H1 (cell line): ENCODE measurements at regions not wholly inside any gene's neighbourhood (a gene's known extent, or its start where the extent isn't known, plus 50 kb on each side); places are given as distances from the start of the nearest gene placed in this dataset.

ENCODE experiments used
- CTCF ChIA-PET: fragments of 300-600 bp; sonication (Branson Sonifier 250); formaldehyde crosslinking; loops from one replicate; lab custom pipeline; 2021; ENCODE audit not compliant: partially characterized antibody; lab: Charles Lee
- POLR2A ChIA-PET: fragments of 300-600 bp; sonication (Branson Sonifier 250); formaldehyde crosslinking; loops from one replicate; lab custom pipeline; 2021; ENCODE audit warnings: inconsistent platforms; ENCODE audit not compliant: partially characterized antibody; lab: Charles Lee
- DNase-seq, 2 experiments: peaks; one replicate each; pipeline versions ENCODE4 v3.0.0 to v3.0.0-alpha.2; 2010 to 2022; ENCODE audit warnings: low spot score in 2 of 2, low read depth in 1 of 2, mixed read lengths in 1 of 2
- FAIRE-seq: peaks from 2 replicates; lab custom pipeline; 2011; peaks lifted over from hg19 to GRCh38; lab: Jason Lieb, UNC
- H2AFZ ChIP-seq: 2 replicates; pipeline ENCODE4 v1.8.1; 2012; ENCODE audit warnings: low read length, inconsistent platforms
- H2AK5ac ChIP-seq: 2 replicates; pipeline ENCODE4 v1.6.1; 2013; ENCODE audit warnings: low read depth, low read length
- H2BK120ac ChIP-seq: replicated peaks from 2 replicates; pipeline ENCODE3; 2013; ENCODE audit warnings: low read depth, low read length, inconsistent platforms
- H2BK12ac ChIP-seq: 2 replicates; pipeline ENCODE4 v1.6.1; 2013; ENCODE audit warnings: low read depth, low read length
- H2BK15ac ChIP-seq: 2 replicates; pipeline ENCODE4 v1.6.1; 2013; ENCODE audit warnings: low read length
- H2BK20ac ChIP-seq: 2 replicates; pipeline ENCODE4 v1.6.1; 2013; ENCODE audit warnings: low read length
- H2BK5ac ChIP-seq: 2 replicates; pipeline ENCODE4 v1.6.1; 2013; ENCODE audit warnings: low read depth, low read length
- H3K14ac ChIP-seq: 2 replicates; pipeline ENCODE4 v1.6.1; 2013; ENCODE audit warnings: inconsistent platforms; ENCODE audit not compliant: insufficient read length
- H3K18ac ChIP-seq: 2 replicates; pipeline ENCODE4 v1.6.1; 2013; ENCODE audit warnings: low read length; ENCODE audit errors: extremely low read depth
- H3K23ac ChIP-seq: 2 replicates; pipeline ENCODE4 v1.6.1; 2013; ENCODE audit warnings: inconsistent platforms; ENCODE audit not compliant: insufficient read length
- H3K23me2 ChIP-seq: 2 replicates; pipeline ENCODE4 v1.6.1; 2013; ENCODE audit warnings: low read depth, low read length
- H3K27ac ChIP-seq: 2 replicates; pipeline ENCODE4 v1.6.1; 2011; ENCODE audit warnings: low read depth, low read length, inconsistent platforms
- H3K27me3 ChIP-seq, 4 experiments: replicated peaks in 1 of 4; 1 replicate in 1 of 4; 2 replicates in 3 of 4; pipeline versions ENCODE4 v1.6.1 to v1.8.1; 2011 to 2013; ENCODE audit warnings: low read length in 3 of 4, mild to moderate bottlenecking in 3 of 4, inconsistent platforms in 2 of 4, mixed read lengths in 2 of 4, moderate library complexity in 1 of 4; ENCODE audit not compliant: control insufficient read depth in 3 of 4, insufficient read depth in 3 of 4; ENCODE audit errors: extremely low read depth in 1 of 4
- H3K36me3 ChIP-seq, 4 experiments: 2 replicates each; pipeline versions ENCODE4 v1.6.1 to v1.8.1; 2011 to 2013; ENCODE audit warnings: mild to moderate bottlenecking in 4 of 4, low read length in 3 of 4, moderate library complexity in 2 of 4, control low read depth in 1 of 4, inconsistent platforms in 1 of 4; ENCODE audit not compliant: insufficient read depth in 4 of 4, control insufficient read depth in 2 of 4
- H3K4ac ChIP-seq: replicated peaks from 2 replicates; pipeline ENCODE3; 2013; ENCODE audit warnings: low read length, low read depth, mixed read lengths, inconsistent platforms; ENCODE audit not compliant: insufficient read length
- H3K4me1 ChIP-seq, 4 experiments: replicated peaks in 1 of 4; 1 replicate in 1 of 4; 2 replicates in 3 of 4; pipeline versions ENCODE4 v1.6.1 to v1.8.1; 2011 to 2013; ENCODE audit warnings: low read length in 3 of 4, inconsistent platforms in 2 of 4, mixed read lengths in 1 of 4; ENCODE audit not compliant: insufficient read depth in 4 of 4, control insufficient read depth in 3 of 4
- H3K4me2 ChIP-seq, 2 experiments: 2 replicates each; pipeline versions ENCODE4 v1.6.1 to v1.8.1; 2011 to 2013; ENCODE audit warnings: low read depth in 2 of 2, low read length in 2 of 2, control low read depth in 1 of 2, inconsistent platforms in 1 of 2, mild to moderate bottlenecking in 1 of 2; ENCODE audit not compliant: insufficient read depth in 1 of 2
- H3K4me3 ChIP-seq, 4 experiments: fragments of 200-600, 300-600 bp in 1 of 4; sonication (generic), shearing (Covaris generic), sonication (Bioruptor Twin) in 1 of 4; 2 replicates each; pipeline versions ENCODE4 v1.5.1 to v1.8.1; 2011 to 2016; ENCODE audit warnings: low read length in 4 of 4, low read depth in 3 of 4, control low read depth in 2 of 4, inconsistent platforms in 2 of 4, mild to moderate bottlenecking in 2 of 4, mixed read lengths in 1 of 4, moderate library complexity in 1 of 4; ENCODE audit not compliant: insufficient read depth in 2 of 4; ENCODE audit errors: extremely low read depth in 1 of 4
- H3K56ac ChIP-seq: replicated peaks from 2 replicates; pipeline ENCODE3; 2013; ENCODE audit warnings: low read depth, mild to moderate bottlenecking, mixed read lengths, low read length, inconsistent platforms; ENCODE audit not compliant: insufficient read length
- H3K79me1 ChIP-seq: 2 replicates; pipeline ENCODE4 v1.6.1; 2013; ENCODE audit warnings: low read depth, low read length, control low read depth
- H3K79me2 ChIP-seq, 2 experiments: 2 replicates each; pipeline versions ENCODE4 v1.6.1 to v1.8.1; 2012 to 2013; ENCODE audit warnings: low read length in 2 of 2, mild to moderate bottlenecking in 2 of 2, inconsistent platforms in 1 of 2; ENCODE audit not compliant: insufficient read depth in 2 of 2, control insufficient read depth in 1 of 2
- H3K9ac ChIP-seq, 4 experiments: replicated peaks in 1 of 4; 1 replicate in 1 of 4; 2 replicates in 3 of 4; pipeline versions ENCODE4 v1.6.1 to v1.8.1; 2011 to 2013; ENCODE audit warnings: low read depth in 3 of 4, low read length in 3 of 4, control low read depth in 2 of 4, mild to moderate bottlenecking in 2 of 4, moderate library complexity in 2 of 4, inconsistent platforms in 1 of 4; ENCODE audit errors: extremely low read depth in 1 of 4
- H3K9me3 ChIP-seq, 2 experiments: 2 replicates each; pipeline versions ENCODE4 v1.6.1 to v1.8.1; 2012 to 2013; ENCODE audit warnings: mild to moderate bottlenecking in 2 of 2, moderate library complexity in 2 of 2, control low read depth in 1 of 2, inconsistent platforms in 1 of 2, low read depth in 1 of 2, low read length in 1 of 2, mixed read lengths in 1 of 2; ENCODE audit not compliant: insufficient read depth in 2 of 2
- H4K20me1 ChIP-seq, 2 experiments: replicated peaks in 1 of 2; 2 replicates each; pipeline versions ENCODE3 to v1.8.1; 2011 to 2013; ENCODE audit warnings: inconsistent platforms in 2 of 2, low read length in 2 of 2, mild to moderate bottlenecking in 1 of 2; ENCODE audit not compliant: insufficient read depth in 2 of 2, control insufficient read depth in 1 of 2
- H4K5ac ChIP-seq: 2 replicates; pipeline ENCODE4 v1.6.1; 2013; ENCODE audit warnings: low read length, low read depth, mixed read lengths, inconsistent platforms; ENCODE audit not compliant: insufficient read length
- H4K8ac ChIP-seq: 2 replicates; pipeline ENCODE4 v1.8.0; 2013; ENCODE audit warnings: mild to moderate bottlenecking, moderate library complexity, low read length, inconsistent platforms; ENCODE audit not compliant: insufficient read depth; ENCODE audit errors: extremely low read depth
- H4K91ac ChIP-seq: replicated peaks from 2 replicates; pipeline ENCODE3; 2013; ENCODE audit warnings: low read length, mixed read lengths, inconsistent platforms; ENCODE audit not compliant: insufficient read length
- CBX5 ChIP-seq: fragments of 300-800, 300-1000 bp; sonication (generic); IDR thresholded peaks from 2 replicates; pipeline ENCODE4 v1.7.1; 2016; ENCODE audit warnings: antibody characterized with exemption, low read length, low read depth
- JUN ChIP-seq: IDR thresholded peaks from 2 replicates; pipeline ENCODE4 v1.6.1; 2011; ENCODE audit warnings: low read depth, mild to moderate bottlenecking, improper control_type of control experiment, low read length
- JUND ChIP-seq: IDR thresholded peaks from 2 replicates; pipeline ENCODE4 v1.6.1; 2011; ENCODE audit warnings: mild to moderate bottlenecking, improper control_type of control experiment, low read length
- NRF1 ChIP-seq: IDR thresholded peaks from 2 replicates; pipeline ENCODE4 v1.6.1; 2011; ENCODE audit warnings: mild to moderate bottlenecking, low read depth, low read length, improper control_type of control experiment
- POLR2A ChIP-seq, 2 experiments: IDR thresholded peaks; 1 replicate in 1 of 2; 2 replicates in 1 of 2; pipeline ENCODE4 v1.6.1; 2011; ENCODE audit warnings: low read depth in 2 of 2, low read length in 2 of 2, mild to moderate bottlenecking in 2 of 2; ENCODE audit errors: control extremely low read depth in 1 of 2
- SIRT6 ChIP-seq: IDR thresholded peaks from one replicate; pipeline ENCODE4 v1.7.1; 2012; ENCODE audit warnings: low read length, inconsistent platforms
- SP4 ChIP-seq: IDR thresholded peaks from 2 replicates; pipeline ENCODE4 v1.6.1; 2012; ENCODE audit warnings: low read length, inconsistent platforms
- SRF ChIP-seq: IDR thresholded peaks from 2 replicates; pipeline ENCODE4 v1.6.1; 2011; ENCODE audit warnings: mild to moderate bottlenecking, low read depth, low read length, moderate library complexity
- TCF12 ChIP-seq: IDR thresholded peaks from 2 replicates; pipeline ENCODE4 v1.6.1; 2011; ENCODE audit warnings: low read depth, mild to moderate bottlenecking, low read length
- ZNF274 ChIP-seq: IDR thresholded peaks from 2 replicates; pipeline ENCODE4 v1.7.0; 2012; ENCODE audit warnings: low read length, borderline replicate concordance; ENCODE audit errors: extremely low read depth

DNA sequence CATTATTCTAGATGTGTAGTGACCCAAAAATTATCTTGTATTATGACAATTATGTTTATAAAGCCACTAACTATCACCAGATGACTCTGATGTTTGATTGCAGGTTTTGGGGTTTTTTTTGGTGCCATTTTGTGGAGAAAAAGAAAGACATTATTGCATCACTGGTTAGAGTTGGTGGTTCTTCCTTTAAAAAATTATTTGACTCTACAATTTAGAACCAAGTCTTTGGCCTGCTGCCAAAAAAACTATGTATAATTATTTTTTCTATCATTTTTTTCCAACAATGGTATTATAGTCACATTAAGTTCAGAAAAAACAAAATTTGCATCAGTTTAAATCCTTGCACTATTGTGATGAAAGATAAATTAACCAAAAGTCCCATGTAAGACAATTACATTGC is 258.6 kb upstream of the GRM7 start:
- FAIRE-seq, result no peak
- CTCF ChIA-PET, result no interaction called here

More for the DNA sequence above, 258.6 kb upstream of the GRM7 start:
- H4K8ac ChIP-seq, result no peak overlapping the region
- H2BK120ac ChIP-seq, result no peak overlapping the region
- H3K9me3 ChIP-seq, result no peaks in the 10 kb centered on the region
- H3K4me1 ChIP-seq, result peaks cover 0 to 3% (median 0%) of the 10 kb centered on the region in 4 experiments; a peak in 1 of 7 replicates
- H2AK5ac ChIP-seq, result no peak overlapping the region
- no peak overlapping the region for H4K91ac ChIP-seq
- no peak overlapping the region for H3K14ac ChIP-seq
- H2BK15ac ChIP-seq, result no peak overlapping the region
- H2AFZ ChIP-seq, result no peak overlapping the region
- no peak overlapping the region for H3K23ac ChIP-seq
- no peaks in the 10 kb centered on the region for H3K27me3 ChIP-seq
- no peaks in the 10 kb centered on the region for H3K79me1 ChIP-seq
- H4K20me1 ChIP-seq, result no peaks in the 10 kb centered on the region
- H3K4me3 ChIP-seq, result no peak overlapping the region
- H3K9ac ChIP-seq, result no peak overlapping the region
- H3K27ac ChIP-seq, result no peak overlapping the region
- H3K23me2 ChIP-seq, result no peaks in the 10 kb centered on the region
- no peaks in the 10 kb centered on the region for H3K79me2 ChIP-seq
- H2BK20ac ChIP-seq, result no peak overlapping the region
- H3K36me3 ChIP-seq, result no peaks in the 10 kb centered on the region
- no peak overlapping the region for H4K5ac ChIP-seq
- no peak overlapping the region for H3K4ac ChIP-seq
- no peak for DNase-seq
- H2BK12ac ChIP-seq, result no peak overlapping the region
- TF ChIP-seq ZNF274 (no peak), NRF1 (no peak), TCF12 (no peak), SRF (no peak), CBX5 (no peak), SIRT6 (no peak), POLR2A (IDR thresholded peaks at IDR 0.05; ENCODE audit: control extremely low read depth in 1 of 2, low read depth in 2 of 2, low read length in 2 of 2) (no peak), SP4 (no peak), JUND (no peak), JUN (no peak)
- H3K18ac ChIP-seq, result no peak overlapping the region
- no peak overlapping the region for H3K56ac ChIP-seq
- POLR2A ChIA-PET, result no interaction called here
- H2BK5ac ChIP-seq, result no peak overlapping the region
- H3K4me2 ChIP-seq, result no peak overlapping the region
